DOHH2 (cell line): ENCODE measurements at regions not wholly inside any gene's neighbourhood (a gene's known extent, or its start where the extent isn't known, plus 50 kb on each side); places are given as distances from the start of the nearest gene placed in this dataset.
"Not testable (repeated sequence)": the region's sequence is repeated elsewhere in the genome, so short reads cannot be mapped to it uniquely, and the experiment has no call there.

Experiments
- CTCF ChIP-seq: fragments of 200-600 bp; sonication (generic); IDR thresholded peaks from one replicate; pipeline ENCODE4 v1.5.1; 2014; ENCODE audit warnings: antibody characterized with exemption, mild to moderate bottlenecking, low read depth, low read length; ENCODE audit not compliant: poor library complexity, severe bottlenecking
- EZH2phosphoT487 ChIP-seq: fragments of 200-600 bp; sonication (generic); IDR thresholded peaks from 2 replicates; pipeline ENCODE4 v1.6.1; 2017; ENCODE audit warnings: borderline replicate concordance, mild to moderate bottlenecking, antibody characterized with exemption, low read length, moderate library complexity, mixed read lengths

GRCh38 chr2:183478941-183479595 lies 354.8 kb downstream of the NUP35 start:
- not testable (repeated sequence) for TF ChIP-seq CTCF, EZH2phosphoT487
